Erythroblast (primary cell): ENCODE measurements at regions not wholly inside any gene's neighbourhood (a gene's known extent, or its start where the extent isn't known, plus 50 kb on each side); places are given as distances from the start of the nearest gene placed in this dataset.

Source experiments
- GATA1 ChIP-seq: IDR thresholded peaks from 2 replicates; pipeline ENCODE4 v1.6.1; 2011; ENCODE audit warnings: low read depth, mild to moderate bottlenecking, control low read depth, low read length, moderate library complexity
- POLR2A ChIP-seq: IDR thresholded peaks from 2 replicates; pipeline ENCODE4 v1.6.1; 2011; ENCODE audit warnings: mild to moderate bottlenecking, low read length

DNA sequence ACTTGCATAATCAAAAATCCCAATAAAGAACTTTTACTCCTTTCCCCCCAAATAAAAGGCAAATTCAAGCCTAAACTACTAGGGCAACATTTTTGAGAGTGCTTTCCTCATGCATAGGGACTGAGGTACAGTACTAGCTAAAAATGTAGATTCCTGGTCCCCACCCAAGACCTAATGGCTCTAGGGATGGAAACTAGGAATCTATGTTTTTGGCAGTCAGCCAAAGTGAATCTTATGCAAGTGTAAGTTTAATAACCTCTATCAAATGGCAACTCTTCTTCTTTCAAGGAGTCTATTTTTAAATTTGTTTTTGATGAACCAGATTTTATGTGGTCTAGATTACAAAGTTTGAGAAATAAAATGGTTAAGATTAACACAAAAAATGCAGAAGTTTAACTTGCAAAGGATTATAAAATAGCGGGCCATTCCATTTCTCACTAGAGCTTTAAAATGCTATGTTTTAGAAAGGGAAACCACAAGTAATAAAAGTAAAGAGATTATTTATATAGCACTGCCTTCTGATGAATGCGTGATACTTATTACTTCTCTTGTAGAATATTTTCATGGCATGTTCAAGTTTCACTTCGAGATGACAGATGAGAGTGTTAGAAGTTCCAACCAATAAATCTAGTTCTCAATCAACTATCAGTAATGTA, 70.4 kb upstream of the MDFIC start:
- TF ChIP-seq POLR2A, result no peak
- TF ChIP-seq GATA1, result no peak
